ENCODE measurements at regions not wholly inside any gene's neighbourhood (a gene's known extent, or its start where the extent isn't known, plus 50 kb on each side); places are given as distances from the start of the nearest gene placed in this dataset.

- no peak for TF ChIP-seq MAX (IDR thresholded peaks at IDR 0.05; ENCODE audit: insufficient read depth, insufficient read length)
- TF ChIP-seq POLR2AphosphoS5 (IDR thresholded peaks at IDR 0.05; ENCODE audit: insufficient read depth, low read depth, low read length) = no peak
- no peak for TF ChIP-seq FOS (IDR thresholded peaks at IDR 0.05; ENCODE audit: borderline replicate concordance, insufficient read depth, low read length)
- TF ChIP-seq CTCF (IDR thresholded peaks at IDR 0.05; ENCODE audit: extremely low read depth in 1 of 2, insufficient read depth in 1 of 2, low read depth in 1 of 2, low read length in 2 of 2) = no peak
- TF ChIP-seq GATA2 (IDR thresholded peaks at IDR 0.05; ENCODE audit: insufficient read depth, insufficient read length, low read depth, low read length) = no peak
- TF ChIP-seq MYC (IDR thresholded peaks at IDR 0.05; ENCODE audit: low read depth, low read length) = no peak
- TF ChIP-seq JUN (IDR thresholded peaks at IDR 0.05; ENCODE audit: borderline replicate concordance, insufficient read depth, insufficient read length, low read depth) = no peak
- TF ChIP-seq POLR2A (IDR thresholded peaks at IDR 0.05; ENCODE audit: low read depth, low read length) = no peak
- no peak overlapping the region for H3K27ac ChIP-seq (ENCODE audit: insufficient read depth, low read depth, low read length)
- H3K36me3 ChIP-seq (ENCODE audit: control insufficient read depth in 2 of 2, extremely low read depth in 1 of 2, insufficient read depth in 2 of 2, low read length in 2 of 2) = no peaks in the 10 kb centered on the region
- H3K9me3 ChIP-seq (replicated peaks; ENCODE audit: control insufficient read depth, insufficient read depth, low read length) = no peaks in the 10 kb centered on the region
- dilution Hi-C loops (cut with MboI; ENCODE audit: extremely low pct_ligation_motif_present, low sequenced_read_pairs) = no loop called here
- BruUV-seq (replicated peaks) = no TSS peak
- no peak overlapping the region for H3K4me3 ChIP-seq (replicated peaks in 1 of 3; ENCODE audit: insufficient read depth in 1 of 3, low read depth in 1 of 3, low read length in 3 of 3)
- DNase-seq (ENCODE audit: low read depth, low spot score) (no peak), FAIRE-seq (no peak)
- no peaks in the 10 kb centered on the region for H3K4me1 ChIP-seq (ENCODE audit: control insufficient read depth, extremely low read depth, insufficient read depth, low read length)
- no peaks in the 10 kb centered on the region for H3K79me2 ChIP-seq (ENCODE audit: control insufficient read depth, insufficient read depth, low read length)
- peaks cover 8 to 9% of the 10 kb centered on the region in 2 experiments for H3K27me3 ChIP-seq (ENCODE audit: control insufficient read depth in 2 of 2, insufficient read depth in 2 of 2, low read length in 2 of 2)
- ChIA-PET CTCF (interaction anchor here (1.1 to 1.8 kb wide), 3 partner anchors 8 to 561 kb away, joined by 3 to 4 read pairs (median 3); no protein-coding TSS in a partner anchor), POLR2A (no interaction called here)
- no peak overlapping the region for H3K9ac ChIP-seq (replicated peaks; ENCODE audit: extremely low read depth, insufficient read depth, low read length)
- no peaks in the 10 kb centered on the region for H4K20me1 ChIP-seq (replicated peaks; ENCODE audit: control insufficient read depth, extremely low read depth, insufficient read depth, low read length)
- no peak overlapping the region for H2AFZ ChIP-seq (ENCODE audit: low read depth, low read length)
- intact Hi-C loops (cut with micrococcal nuclease) = no loop called here
- H3K9me1 ChIP-seq (replicated peaks; ENCODE audit: control insufficient read depth, extremely low read depth, insufficient read depth, low read length) = no peaks in the 10 kb centered on the region
- no peak overlapping the region for H3K4me2 ChIP-seq (ENCODE audit: insufficient read depth, low read length)
Measured at GRCh38 chr2:111678651-111679050, 205.3 kb downstream of the ANAPC1 start.
